ENCODE measurements at regions not wholly inside any gene's neighbourhood (a gene's known extent, or its start where the extent isn't known, plus 50 kb on each side); places are given as distances from the start of the nearest gene placed in this dataset.

DNA sequence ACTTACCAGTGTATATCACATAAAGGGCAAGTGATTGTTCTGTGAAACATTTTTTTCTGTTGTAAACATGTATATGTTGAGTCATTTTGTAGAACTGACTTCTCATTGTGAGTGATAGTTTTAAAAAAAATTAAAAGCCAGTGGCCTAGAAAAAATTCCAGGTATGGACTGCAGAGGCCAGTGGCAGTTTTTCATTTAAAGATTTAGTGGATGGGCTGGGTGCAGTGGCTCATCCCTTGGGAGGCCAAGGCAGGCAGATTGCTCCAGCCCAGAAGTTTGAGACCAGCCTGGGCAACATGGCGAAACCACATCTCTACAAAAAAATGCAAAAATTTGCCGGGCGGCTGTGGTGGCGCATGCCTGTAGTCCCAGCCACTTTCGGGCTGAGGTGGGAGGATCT is 84.7 kb upstream of the MDM1 start:
- ChIA-PET CTCF (no interaction called here), POLR2A (no interaction called here)
- TF ChIP-seq FOXM1 (IDR thresholded peaks at IDR 0.05; ENCODE audit: borderline replicate concordance) (no peak), BHLHE40 (IDR thresholded peaks at IDR 0.05; ENCODE audit: borderline replicate concordance) (no peak), HDGF (IDR thresholded peaks at IDR 0.05; ENCODE audit: borderline replicate concordance) (no peak), ELF4 (IDR thresholded peaks at IDR 0.05) (no peak), SP1 (IDR thresholded peaks at IDR 0.05) (no peak)
- TF ChIP-seq, protein P1, sequence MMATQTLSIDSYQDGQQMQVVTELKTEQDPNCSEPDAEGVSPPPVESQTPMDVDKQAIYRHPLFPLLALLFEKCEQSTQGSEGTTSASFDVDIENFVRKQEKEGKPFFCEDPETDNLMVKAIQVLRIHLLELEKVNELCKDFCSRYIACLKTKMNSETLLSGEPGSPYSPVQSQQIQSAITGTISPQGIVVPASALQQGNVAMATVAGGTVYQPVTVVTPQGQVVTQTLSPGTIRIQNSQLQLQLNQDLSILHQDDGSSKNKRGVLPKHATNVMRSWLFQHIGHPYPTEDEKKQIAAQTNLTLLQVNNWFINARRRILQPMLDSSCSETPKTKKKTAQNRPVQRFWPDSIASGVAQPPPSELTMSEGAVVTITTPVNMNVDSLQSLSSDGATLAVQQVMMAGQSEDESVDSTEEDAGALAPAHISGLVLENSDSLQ (IDR thresholded peaks at IDR 0.05), result no peak
- no peak for DNase-seq (ENCODE audit: extremely low spot score)

DNA sequence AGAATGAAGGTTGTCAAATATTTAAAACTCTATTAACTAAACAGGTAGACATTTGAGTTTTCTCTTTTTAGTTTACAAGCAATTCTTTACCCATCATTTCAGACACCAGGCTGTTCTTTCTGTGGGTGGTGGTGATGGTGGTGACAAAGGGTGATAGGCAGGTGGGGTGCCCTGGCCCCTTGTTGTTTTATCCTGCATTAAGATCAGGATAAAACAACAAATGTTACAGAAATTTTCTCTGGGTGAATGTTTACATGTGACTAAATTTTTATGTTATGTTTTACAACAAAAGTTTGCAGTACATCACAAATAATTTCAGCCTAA is 85.9 kb upstream of the MDM1 start:
- TF ChIP-seq CTBP1 (IDR thresholded peaks at IDR 0.05; ENCODE audit: borderline replicate concordance), result no peak
- TF ChIP-seq NFRKB (IDR thresholded peaks at IDR 0.05), result no peak
- no peak for TF ChIP-seq HDGF (IDR thresholded peaks at IDR 0.05; ENCODE audit: borderline replicate concordance)
- no peak for TF ChIP-seq ELF4 (IDR thresholded peaks at IDR 0.05)
- TF ChIP-seq LEF1 (IDR thresholded peaks at IDR 0.05; ENCODE audit: borderline replicate concordance), result no peak
- TF ChIP-seq, protein P1 (IDR thresholded peaks at IDR 0.05), result no peak
- no peak for TF ChIP-seq SP1 (IDR thresholded peaks at IDR 0.05)
- no peak for DNase-seq (ENCODE audit: extremely low spot score)
- POLR2A ChIA-PET, result no interaction called here
- CTCF ChIA-PET, result no interaction called here

DNA sequence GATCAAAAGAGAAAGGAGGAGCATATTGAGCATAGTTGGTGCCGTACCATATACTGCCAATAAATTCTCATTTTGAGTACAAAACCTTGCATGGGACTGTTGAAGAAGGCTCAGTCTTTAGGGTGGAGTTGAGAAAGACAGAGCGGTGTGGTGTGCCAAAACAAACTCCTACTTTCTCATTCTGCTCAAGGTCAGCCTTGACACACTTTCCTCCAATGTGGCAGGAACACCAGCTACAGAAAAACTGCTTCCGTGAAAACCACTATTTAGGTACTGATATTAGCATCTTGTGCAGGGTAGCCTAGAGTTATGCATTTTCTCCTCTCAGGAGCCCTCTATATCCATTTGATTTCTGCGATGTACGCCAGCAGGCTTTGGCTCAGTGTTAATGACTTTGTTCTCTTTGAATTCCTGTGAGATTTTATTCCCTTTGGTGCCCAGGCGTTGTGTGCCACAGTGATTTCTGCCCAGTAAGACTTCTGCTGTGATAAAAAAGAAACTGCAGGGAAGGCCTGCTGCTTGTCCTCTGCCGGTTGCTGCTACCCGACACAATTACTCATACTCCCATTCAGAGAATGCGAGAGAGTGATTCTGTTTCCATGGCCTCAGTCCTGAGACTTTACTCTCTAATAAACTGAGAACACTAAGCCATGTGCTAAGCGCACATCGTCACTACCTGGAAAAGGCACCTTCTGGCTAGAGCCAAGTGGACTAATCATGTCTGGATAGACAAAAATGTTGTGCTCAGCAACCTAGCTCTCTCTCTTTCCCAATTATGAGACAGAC is 88.3 kb upstream of the MDM1 start:
- no peak for TF ChIP-seq ELF4 (IDR thresholded peaks at IDR 0.05)
- no peak for TF ChIP-seq FOXM1 (IDR thresholded peaks at IDR 0.05; ENCODE audit: borderline replicate concordance)
- no peak for TF ChIP-seq HDGF (IDR thresholded peaks at IDR 0.05; ENCODE audit: borderline replicate concordance)
- no peak for TF ChIP-seq TARDBP (IDR thresholded peaks at IDR 0.05)
- no peak for TF ChIP-seq ZNF384 (IDR thresholded peaks at IDR 0.05)
- TF ChIP-seq NFRKB (IDR thresholded peaks at IDR 0.05), result no peak
- no peak for TF ChIP-seq SP1 (IDR thresholded peaks at IDR 0.05)
- no peak for TF ChIP-seq ARNT (IDR thresholded peaks at IDR 0.05)
- TF ChIP-seq LEF1 (IDR thresholded peaks at IDR 0.05; ENCODE audit: borderline replicate concordance), result no peak
- no peak for TF ChIP-seq FOXK2 (IDR thresholded peaks at IDR 0.05)
- no peak for TF ChIP-seq FOXA1 (IDR thresholded peaks at IDR 0.05)
- no peak for TF ChIP-seq SUZ12 (IDR thresholded peaks at IDR 0.05)
- TF ChIP-seq BHLHE40 (IDR thresholded peaks at IDR 0.05; ENCODE audit: borderline replicate concordance), result no peak
- no peak for TF ChIP-seq CTBP1 (IDR thresholded peaks at IDR 0.05; ENCODE audit: borderline replicate concordance)
- TF ChIP-seq, protein P1 (IDR thresholded peaks at IDR 0.05), result no peak
- CTCF ChIA-PET, result no interaction called here
- no peak for DNase-seq (ENCODE audit: extremely low spot score)
- POLR2A ChIA-PET, result no interaction called here

DNA sequence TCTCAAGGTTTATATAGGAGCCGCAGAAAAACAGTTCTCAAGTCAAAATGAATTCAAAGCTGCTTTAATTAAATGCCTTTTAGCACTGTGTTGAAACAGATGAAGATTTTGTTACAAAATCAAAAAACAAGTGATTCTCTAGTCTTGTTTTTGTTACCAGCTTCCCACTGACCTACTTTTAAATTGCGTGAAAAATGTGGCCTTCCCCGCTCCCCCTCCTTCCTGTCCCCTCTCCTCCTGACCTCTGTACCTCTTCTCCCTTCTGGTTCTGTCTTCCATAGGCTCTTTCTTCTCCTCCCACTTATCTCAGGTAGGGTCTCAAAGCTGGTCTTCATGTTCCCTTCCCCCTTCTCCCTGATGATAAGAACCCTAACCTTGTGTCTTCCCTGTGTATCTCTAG is 90.0 kb upstream of the MDM1 start:
- POLR2A ChIA-PET, result no interaction called here
- CTCF ChIA-PET, result no interaction called here
- DNase-seq (ENCODE audit: extremely low spot score), result no peak
- no peak for TF ChIP-seq CTBP1 (IDR thresholded peaks at IDR 0.05; ENCODE audit: borderline replicate concordance)
- no peak for TF ChIP-seq L3MBTL2 (conservative IDR thresholded peaks at IDR 0.05)
- no peak for TF ChIP-seq LEF1 (IDR thresholded peaks at IDR 0.05; ENCODE audit: borderline replicate concordance)
- TF ChIP-seq SP1 (IDR thresholded peaks at IDR 0.05), result no peak
- no peak for TF ChIP-seq HDGF (IDR thresholded peaks at IDR 0.05; ENCODE audit: borderline replicate concordance)
- TF ChIP-seq, protein P1 (IDR thresholded peaks at IDR 0.05), result no peak
- no peak for TF ChIP-seq FOXA1 (IDR thresholded peaks at IDR 0.05)
- TF ChIP-seq BHLHE40 (IDR thresholded peaks at IDR 0.05; ENCODE audit: borderline replicate concordance), result no peak
- no peak for TF ChIP-seq TARDBP (IDR thresholded peaks at IDR 0.05)
- no peak for TF ChIP-seq ARNT (IDR thresholded peaks at IDR 0.05)
- no peak for TF ChIP-seq FOXK2 (IDR thresholded peaks at IDR 0.05)
- no peak for TF ChIP-seq NFRKB (IDR thresholded peaks at IDR 0.05)
- TF ChIP-seq FOXM1 (IDR thresholded peaks at IDR 0.05; ENCODE audit: borderline replicate concordance), result no peak
- TF ChIP-seq ZNF384 (IDR thresholded peaks at IDR 0.05), result no peak
- TF ChIP-seq ELF4 (IDR thresholded peaks at IDR 0.05), result no peak
- no peak for TF ChIP-seq SUZ12 (IDR thresholded peaks at IDR 0.05)

DNA sequence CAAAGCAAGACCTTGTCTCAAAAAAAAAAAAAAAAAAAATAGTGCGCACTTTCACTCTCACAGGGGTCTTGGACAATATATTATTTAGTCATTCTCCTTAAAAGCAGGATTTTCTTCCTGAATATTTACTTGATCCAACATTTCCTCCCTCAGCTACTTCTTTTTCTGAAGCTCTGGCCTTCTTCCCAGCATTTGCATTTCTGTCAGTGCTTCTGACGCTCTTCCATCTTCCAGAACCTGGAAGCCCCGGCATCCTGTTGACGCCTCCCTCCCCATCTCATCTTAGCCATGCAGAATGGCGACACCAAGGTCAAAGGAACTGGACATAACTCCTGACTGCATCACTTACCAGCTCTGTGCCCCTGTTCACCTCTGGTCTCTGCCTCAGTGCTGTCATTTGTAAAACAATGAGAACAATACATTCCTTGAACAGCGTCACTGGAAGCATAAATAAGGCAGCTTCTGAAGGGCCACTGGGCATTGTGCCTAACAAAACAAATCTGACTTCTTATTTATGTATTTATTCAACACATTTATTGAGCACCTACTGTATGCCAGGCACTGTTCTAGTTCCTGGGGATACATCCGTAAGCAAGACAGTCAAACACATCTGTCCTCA is 90.9 kb upstream of the MDM1 start:
- ChIA-PET POLR2A (no interaction called here), CTCF (interaction anchor here (0.6 kb wide), 1 partner anchor 63 kb away, joined by 3 read pairs; no protein-coding TSS in a partner anchor)
- DNase-seq (ENCODE audit: extremely low spot score), result no peak
- TF ChIP-seq CTBP1 (IDR thresholded peaks at IDR 0.05; ENCODE audit: borderline replicate concordance) (no peak), ELF4 (IDR thresholded peaks at IDR 0.05) (no peak), FOXM1 (IDR thresholded peaks at IDR 0.05; ENCODE audit: borderline replicate concordance) (no peak)
- TF ChIP-seq, protein P1 (IDR thresholded peaks at IDR 0.05), result no peak
